HG03520 (cell line): ENCODE measurements at regions not wholly inside any gene's neighbourhood (a gene's known extent, or its start where the extent isn't known, plus 50 kb on each side); places are given as distances from the start of the nearest gene placed in this dataset.
"Not testable (repeated sequence)": the region's sequence is repeated elsewhere in the genome, so short reads cannot be mapped to it uniquely, and the experiment has no call there.

Experiments
- ATAC-seq: cut with Tn5 transposase; IDR thresholded peaks from one replicate; pipeline ENCODE4 v1.9.1; 2021; ENCODE audit warnings: mild to moderate bottlenecking, moderate library complexity; ENCODE audit not compliant: unreplicated experiment

DNA sequence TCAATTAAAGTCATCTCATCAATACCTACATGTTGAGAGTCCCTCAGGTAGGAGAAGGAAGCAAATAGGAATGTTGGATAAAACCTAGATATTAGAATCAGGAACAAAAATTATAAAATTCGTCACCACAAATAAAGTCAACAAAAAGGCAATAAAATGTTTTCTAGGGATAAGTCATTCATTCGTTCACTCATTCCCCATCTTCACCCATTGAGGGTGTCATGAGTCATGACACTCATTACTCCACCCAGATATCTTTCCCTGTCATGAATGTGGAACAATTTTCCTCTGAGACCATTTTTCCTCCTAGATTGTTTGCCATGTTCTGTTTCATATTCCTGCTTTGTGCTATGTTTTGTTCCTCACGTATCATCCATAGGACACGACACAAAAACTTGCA lies 50.9 kb upstream of the OLIG3 start:
- no peak for ATAC-seq

DNA sequence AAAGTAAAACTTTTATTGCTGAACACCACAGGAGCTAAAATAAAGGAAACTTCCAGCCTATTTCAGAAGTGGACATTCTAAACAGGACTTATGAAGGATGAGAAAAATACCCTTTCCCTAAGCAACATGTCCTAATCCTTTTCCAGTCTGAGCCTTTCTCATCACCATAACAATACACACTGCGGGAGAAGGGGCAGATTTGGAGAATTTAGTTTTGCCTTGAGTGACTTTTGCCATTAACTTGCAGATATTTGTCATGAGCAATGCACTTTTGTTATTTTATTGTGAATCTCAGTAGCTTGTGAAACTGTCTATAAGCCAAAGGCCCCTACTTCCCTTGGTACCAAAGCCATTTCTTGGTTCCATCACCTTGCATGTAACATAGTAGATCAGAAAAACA lies 53.0 kb upstream of the OLIG3 start:
- no peak for ATAC-seq

DNA sequence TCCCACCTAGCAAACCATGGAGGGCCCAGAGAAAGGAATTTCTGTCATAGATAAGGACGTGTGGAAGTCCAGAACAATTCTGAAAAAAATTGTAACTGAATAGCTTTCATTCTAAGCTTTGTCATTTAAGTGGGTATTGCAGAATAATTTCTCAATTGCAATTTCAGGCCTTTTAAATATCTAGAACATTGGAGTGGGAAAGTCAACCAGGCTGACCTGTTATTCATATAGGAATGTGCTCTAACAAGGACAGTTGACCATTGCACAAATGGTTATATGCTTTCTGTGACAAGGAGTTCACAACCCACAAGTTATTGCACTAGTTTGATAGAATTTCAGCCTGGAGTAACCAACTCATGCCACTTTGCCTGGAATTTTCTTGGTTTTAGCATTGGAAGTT lies 53.4 kb upstream of the OLIG3 start:
- no peak for ATAC-seq

DNA sequence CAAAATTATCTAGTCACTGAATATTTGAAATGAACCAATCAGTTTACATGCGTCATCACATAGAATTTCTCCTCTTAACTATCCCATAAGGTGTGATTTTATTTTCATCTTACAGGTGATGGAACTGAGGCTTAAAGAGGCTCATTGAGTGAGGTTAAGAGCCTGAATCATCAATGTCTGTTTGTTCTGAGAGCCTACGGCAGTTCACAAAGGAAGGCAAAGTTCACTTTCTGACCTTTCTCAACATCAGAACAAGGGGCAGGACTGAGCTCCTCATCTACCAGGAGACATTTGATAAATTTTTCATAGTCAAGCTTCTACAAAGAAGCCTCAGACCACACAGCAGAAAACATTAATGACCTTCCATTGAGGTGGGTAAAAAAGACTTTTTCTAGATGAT lies 54.9 kb upstream of the OLIG3 start:
- no peak for ATAC-seq

DNA sequence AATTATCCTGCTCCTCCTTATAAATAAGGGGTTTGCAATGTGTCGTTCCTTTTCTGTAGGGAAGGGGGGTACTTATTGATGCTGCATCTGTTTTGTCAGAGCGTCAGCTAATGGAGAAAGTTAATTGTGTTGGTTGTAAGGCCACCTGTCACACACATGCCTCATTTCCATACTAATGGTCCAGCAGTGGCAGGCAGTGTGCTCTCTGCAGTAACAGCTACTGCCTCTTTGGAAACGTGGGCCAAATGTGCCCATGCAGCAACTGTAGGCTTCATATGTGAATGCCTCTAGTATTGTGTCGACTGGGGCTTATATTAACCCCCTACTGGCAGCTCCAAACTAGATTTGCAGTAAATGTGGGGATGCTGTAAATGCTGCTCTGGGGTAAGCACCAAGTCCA lies 56.3 kb upstream of the OLIG3 start:
- no peak for ATAC-seq

DNA sequence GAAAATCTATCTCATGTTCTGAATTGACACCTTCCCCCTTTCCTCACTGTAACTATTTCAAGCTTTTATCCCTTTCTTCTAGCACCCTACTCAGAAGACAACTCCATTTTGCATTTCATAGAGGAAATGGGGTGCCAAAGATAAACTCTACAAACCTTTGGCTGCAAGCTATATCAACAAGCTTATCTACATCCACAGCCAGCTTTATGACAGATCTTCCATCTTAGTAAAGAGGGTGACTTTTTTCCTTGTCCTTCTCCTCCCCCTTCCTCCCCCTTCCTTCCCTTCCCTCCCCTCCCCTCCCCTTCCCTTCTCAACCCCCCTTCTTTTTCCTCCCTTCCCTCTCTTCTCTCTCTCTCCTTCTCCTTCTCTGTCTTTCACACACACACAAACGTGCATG lies 58.0 kb upstream of the OLIG3 start:
- no peak for ATAC-seq

DNA sequence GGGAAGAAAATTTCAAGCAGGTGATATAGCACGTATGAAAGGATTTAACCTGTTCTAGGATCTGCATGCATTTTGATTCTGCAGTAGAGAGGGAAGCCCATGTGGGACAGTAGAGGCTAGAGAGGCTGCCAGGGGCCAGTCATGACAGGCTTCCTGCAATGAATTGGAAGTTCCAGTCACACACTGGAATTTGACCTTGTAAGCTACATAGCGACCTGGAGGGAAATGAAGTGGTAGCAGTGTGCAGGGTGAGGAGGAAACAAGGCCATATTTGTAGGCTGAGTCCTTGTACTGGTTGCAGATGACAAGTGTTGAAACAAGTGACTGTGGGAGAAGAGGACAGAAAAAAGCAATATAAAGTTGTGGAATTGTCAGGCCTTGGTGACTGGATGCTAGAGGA lies 58.6 kb upstream of the OLIG3 start:
- ATAC-seq = no peak

DNA sequence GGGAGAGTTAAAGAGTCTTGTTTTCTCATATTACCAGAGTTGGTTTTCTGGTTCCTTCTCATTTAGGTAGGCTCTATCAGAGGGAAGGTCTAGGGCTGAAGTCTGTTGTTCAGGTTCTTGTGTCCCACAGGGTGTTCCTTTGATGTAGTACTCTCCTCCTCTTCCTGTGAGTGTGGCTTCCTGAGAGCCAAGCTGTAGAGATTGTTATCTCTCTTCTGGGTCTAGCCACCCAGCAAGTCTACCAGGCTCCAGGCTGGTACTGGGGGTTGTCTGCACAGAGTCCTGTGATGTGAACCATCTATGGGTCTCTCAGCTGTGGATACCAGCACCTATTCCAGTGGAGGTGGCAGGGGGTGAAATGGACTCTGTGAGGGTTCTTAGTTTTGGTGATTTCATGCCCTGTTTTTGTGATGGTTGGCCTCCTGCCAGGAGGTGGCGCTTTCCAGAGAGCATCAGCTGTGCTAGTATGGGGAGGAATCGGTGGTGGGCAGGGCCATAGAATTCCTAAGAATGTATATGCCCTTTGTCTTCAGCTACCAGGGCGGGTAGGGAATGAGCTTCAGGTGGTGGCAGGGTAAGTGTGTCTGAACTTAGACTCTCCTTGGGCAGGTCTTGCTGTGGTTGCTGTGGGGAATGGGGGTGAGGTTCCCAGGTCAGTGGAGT lies 65.5 kb upstream of the OLIG3 start:
- not testable (repeated sequence) for ATAC-seq

DNA sequence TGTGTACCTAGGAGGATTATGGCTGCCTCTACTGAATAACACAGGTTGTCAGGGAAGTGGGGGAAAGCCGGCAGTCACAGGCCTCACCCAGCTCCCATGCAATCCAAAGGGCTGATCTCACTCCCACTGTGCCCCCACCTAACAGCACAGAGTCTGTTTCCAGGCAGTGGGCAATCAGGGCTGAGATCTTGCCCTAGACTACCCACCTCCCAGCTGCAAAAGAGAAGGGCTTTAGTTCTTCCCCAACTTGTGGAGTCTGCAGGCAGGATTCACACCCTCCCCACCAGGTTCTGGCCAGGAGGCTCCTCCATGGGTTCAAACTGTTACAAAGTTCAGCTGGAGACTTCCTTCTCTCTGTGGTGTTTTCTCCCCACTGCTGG lies 66.0 kb upstream of the OLIG3 start:
- ATAC-seq = no peak

DNA sequence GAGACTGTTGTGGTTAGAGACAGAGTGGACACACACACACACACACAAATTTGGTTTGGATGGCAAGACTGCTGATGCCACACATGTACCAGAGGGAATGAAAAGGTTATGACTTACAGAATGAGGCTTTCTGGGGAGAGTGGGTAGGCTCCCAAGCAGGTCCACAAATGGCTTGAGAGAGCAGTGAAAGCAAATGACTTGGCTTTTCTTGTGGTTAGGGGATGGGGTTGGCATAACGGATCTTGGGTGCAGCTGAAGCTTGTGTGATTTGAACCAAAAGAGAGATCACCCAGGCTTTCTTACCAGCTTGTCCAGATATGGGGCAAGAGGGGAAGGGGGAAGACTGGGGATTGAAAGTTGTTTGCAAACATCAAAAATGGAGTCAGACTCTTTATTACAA lies 73.9 kb upstream of the OLIG3 start:
- no peak for ATAC-seq

DNA sequence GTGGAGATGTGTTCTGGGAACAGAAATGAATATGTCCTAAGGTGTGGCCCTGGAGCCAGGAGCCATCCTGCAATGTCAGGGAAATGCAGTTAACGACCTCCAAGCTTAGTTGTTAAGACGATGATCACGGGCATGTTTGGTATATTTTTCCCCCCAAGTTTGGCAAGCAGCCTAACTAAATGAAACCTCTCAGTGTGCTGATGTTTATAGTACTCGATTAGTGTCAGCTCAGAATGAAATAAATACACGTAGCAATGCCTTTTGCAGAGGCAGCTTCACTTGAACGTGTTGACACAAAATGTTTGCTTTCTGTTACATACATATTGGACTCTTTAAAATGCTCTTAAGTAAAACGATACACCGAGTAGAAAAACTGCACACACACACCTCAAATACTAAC lies 76.2 kb upstream of the OLIG3 start:
- ATAC-seq = no peak

DNA sequence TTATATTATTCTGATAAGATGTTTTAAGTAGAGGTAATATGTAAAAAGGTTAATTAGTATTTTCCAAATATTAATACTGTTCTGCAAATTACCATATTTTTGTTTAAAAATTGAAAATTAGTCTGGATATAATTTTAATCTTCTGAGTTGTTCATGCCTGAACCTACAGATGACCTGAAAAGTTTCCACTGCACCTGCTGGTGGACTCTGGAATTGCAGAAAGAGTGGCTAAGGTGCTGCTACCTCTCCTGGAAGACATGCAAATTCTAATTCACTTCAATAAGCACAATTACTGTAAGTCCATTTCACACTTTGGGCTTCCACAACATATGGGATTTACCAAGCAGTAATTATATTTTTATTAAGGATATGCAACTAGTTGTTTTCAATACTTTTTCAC lies 77.7 kb upstream of the OLIG3 start:
- no peak for ATAC-seq

DNA sequence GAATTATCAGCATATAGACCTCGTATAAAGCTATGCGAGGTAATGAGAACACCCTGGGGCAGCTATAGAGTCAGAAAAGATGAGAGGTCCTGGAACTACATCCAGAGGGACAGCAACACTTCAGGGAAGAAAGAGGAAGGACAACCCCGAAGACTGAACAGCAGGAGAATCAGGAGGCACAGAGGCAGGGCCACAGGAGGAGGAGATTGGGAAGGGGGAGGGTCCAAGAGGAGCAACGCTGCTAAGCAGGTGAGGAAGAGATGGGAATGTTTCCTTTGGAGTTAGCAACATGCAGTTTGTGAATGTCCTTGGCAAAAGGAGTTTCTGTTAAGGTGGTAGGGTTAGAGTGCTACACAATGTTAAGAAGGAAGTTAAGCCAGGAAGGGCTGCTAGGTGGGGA lies 79.5 kb upstream of the OLIG3 start:
- no peak for ATAC-seq

DNA sequence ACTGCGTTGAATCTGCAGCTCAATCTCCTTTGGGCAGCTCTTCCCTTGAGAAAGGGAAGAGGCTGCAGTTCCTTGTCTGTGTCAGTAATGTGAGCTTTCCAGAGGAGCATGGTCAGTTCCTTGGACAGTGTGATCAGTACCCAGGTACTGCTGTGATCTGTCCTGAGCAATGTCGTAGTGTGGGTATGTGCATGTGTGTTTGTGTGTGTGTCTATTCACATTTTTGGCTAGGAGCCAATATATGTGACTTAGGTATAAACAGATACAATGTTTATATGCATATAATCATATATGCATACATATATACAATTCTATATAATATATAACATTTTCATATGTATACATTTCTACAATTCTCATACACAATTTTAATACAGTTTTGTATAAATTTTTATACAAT lies 85.4 kb upstream of the OLIG3 start:
- ATAC-seq = no peak

DNA sequence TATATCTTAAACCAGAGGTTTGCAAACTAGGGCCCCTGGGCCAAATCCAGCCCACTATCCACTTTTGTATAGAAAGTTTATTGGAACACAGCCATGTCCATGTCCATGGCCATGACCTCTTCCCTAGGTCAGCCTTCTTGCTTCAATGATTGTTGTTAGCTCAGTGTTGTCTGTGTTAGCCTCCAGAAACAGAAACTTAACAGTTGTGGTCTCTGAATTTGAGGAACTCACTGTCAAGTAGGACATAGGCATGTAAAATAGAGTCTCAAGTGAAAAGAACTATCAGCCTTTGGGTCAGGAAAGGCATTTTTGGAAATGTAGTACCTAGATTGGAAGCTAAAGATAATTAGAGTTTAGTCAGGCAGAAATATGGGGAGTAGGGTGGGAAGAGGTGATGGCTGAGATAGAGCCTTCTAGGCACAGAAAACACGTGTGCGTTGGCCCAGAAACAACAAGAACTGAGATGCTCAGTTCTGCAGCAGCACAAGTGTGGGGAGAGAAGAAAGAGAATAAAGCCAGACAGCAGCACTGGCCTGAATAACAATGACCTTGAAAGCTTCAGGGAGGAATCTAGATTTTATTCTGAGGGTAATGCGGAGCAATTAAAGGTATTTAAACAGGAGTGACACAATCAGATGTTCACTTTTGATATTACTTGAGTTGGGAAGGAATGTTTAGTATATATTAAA lies 87.0 kb upstream of the OLIG3 start:
- no peak for ATAC-seq

DNA sequence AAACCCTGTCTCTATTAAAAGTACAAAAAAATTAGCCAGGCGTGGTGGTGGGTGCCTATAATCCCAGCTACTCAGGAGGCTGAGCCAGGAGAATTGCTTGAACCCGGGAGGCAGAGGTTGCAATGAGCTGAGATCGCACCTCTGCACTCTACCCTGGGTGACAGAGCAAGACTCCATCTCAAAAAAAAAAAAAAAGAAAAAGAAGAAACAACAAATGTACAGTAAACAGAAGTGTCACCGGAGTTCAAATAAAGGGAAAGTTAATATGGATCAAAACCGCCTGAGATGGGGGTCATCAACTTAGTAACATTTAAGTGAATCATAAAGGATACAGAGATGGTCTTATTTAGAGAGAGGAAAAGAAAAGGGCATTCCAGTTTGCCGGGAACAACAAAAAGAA lies 89.3 kb upstream of the OLIG3 start:
- not testable (repeated sequence) for ATAC-seq

DNA sequence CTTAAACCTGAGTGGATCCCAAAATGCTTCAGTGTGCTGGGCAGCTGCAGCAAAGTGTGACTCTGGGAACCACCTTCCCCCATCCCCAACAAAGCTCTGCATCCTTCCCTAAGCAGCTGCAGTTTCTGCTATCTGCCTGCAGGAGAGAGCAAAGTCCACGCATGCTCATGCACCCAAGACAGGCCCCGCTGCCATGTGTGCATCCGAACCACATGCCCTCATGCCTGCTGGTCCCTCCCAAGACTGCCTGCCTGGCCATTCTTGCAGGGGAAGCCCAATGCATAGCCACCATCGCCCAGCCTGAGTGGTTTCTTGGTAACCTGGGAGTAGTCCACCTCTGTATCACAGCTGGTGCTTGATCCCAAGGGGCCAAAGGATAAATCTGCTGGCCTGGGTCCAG lies 94.3 kb upstream of the OLIG3 start:
- no peak for ATAC-seq

DNA sequence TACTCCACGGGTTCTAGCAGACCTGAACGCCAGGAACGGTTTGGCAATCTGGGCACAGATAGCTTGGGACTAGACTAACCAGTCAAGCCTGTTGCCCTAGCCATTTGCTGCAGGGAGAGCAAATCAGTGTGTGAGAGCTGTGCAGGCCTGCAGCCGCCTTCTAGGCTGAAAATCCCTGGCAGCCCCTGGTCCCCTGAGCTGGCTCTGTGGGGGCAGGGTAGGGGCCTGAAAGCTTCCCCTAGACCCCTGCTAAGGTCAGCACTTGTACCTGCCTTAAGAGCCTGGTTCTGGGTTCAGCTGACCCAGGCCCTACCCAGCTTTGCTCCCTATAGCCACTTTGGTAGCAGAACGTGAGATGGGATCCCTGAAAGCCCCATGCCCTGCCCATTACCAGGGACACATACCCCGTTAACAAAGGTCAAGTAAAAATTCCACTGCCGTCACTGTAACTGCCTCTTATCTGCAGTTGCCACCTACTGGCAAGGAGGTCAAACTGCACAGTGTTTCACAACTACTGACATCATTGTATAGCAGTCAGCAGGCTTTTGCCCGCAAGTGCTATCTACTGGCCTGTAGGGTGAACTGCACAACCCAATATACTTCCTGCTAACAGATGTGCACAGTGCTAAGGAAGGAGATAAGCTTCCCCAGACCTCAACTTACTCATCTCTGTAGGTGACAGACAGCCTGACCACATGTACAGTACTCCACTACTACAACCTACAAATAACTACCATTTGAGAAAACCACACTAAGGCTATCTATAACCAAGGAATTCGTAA lies 95.1 kb upstream of the OLIG3 start:
- ATAC-seq = peak; percentile 99

DNA sequence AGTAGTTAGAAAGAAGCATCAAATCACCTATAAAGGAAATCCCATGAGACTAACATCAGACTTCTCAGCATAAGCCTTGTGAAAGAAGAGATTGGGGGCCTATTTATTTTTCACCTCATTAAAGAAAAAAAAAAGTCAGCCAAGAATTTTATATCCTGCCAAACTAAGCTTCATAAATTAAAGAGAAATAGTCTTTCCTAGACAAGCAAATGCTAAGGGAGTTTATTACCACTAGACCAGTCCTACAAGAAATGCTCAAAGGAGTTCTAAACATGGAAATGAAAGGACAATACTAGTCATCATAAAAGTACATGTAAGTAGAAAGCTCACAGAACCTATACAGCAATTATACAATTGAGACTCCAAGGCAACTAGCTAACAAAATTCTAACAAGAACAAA lies 96.5 kb upstream of the OLIG3 start:
- no peak for ATAC-seq

DNA sequence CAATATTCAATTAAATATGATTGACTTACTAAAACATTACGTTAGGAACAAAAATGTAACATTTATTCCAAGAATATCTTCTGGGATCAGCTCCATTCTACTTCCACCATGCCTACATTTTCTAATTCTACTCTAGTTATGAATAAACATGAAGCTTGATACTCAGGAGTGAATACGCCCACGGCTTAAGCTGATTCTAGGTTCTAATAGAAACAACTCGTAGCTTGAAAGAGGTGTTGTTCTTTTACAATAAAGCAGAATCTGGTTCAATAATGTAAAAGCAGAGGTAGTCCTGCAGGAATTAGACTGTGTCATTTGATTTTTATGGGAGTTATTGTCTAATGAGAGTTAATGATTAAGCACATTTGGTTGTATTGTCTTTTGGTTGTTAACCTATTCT lies 107.3 kb upstream of the OLIG3 start:
- ATAC-seq = no peak

DNA sequence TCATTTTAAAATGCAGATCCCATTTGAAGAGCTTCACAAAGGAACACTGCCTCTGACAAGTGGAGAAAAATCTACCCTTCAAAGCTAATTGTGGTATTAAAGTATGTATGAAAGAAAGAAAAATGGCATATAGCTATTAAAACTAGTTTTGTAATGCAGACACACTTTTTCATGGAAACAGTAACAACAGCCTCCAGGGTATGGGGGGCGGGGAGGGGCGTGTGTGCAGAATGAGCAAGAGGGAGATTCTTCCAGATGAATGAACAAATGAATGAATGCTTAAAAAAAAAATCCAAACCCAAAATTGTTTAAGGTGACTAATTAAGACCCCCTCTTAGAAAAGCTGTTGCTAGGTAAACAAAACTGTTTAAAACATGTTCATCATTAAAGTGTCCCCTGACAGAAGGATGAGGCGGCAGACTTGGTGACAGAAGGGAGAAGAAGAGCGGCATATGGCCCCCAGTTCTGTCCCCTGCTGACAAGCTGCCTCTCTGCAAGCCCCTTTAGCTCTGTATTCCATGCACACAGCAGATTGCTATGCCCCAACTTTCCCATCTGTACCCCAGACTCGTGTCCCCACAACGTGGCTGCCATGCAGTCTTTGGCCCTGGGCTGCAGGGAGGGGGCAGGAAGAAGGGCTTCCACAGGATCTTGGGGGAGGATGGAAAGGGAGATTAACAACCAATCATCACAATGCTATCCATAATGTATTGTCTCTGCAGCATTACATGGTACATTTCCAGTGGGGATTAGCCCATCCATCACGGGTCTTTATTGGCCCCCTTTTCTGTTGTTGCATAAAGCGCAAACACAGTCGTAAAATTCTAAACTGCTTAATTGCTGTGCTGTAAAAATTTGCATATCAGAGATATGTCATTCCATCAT lies 108.4 kb upstream of the OLIG3 start:
- ATAC-seq = no peak
